BLaER1 treated with 17β-estradiol and CSF1 and Interleukin-3, amounts not matched to agents 10 nM and 100 nM (cell line): ENCODE measurements at regions not wholly inside any gene's neighbourhood (a gene's known extent, or its start where the extent isn't known, plus 50 kb on each side); places are given as distances from the start of the nearest gene placed in this dataset.
A peak's percentile ranks its signal among the peaks of the same experiment; 100 is the strongest.

Source experiments
- H3K27ac ChIP-seq, 11 experiments: shearing (Covaris generic); formaldehyde crosslinking; 2 replicates each; pipeline ENCODE4 v1.8.1; 2022
- H3K27me3 ChIP-seq, 11 experiments: shearing (Covaris generic); formaldehyde crosslinking; 2 replicates each; pipeline ENCODE4 v1.8.1; 2022
- H3K36me3 ChIP-seq, 11 experiments: shearing (Covaris generic); formaldehyde crosslinking; 2 replicates each; pipeline ENCODE4 v1.8.1; 2022
- H3K4me1 ChIP-seq, 10 experiments: shearing (Covaris generic); formaldehyde crosslinking; 2 replicates each; pipeline ENCODE4 v1.8.1; 2022
- H3K4me2 ChIP-seq, 11 experiments: shearing (Covaris generic); formaldehyde crosslinking; 2 replicates each; pipeline ENCODE4 v1.8.1; 2022
- H3K4me3 ChIP-seq, 10 experiments: shearing (Covaris generic); formaldehyde crosslinking; 2 replicates each; pipeline ENCODE4 v1.8.1; 2022
- H3K9ac ChIP-seq, 11 experiments: shearing (Covaris generic); formaldehyde crosslinking; 2 replicates each; pipeline ENCODE4 v1.8.1; 2022
- H3K9me3 ChIP-seq, 11 experiments: shearing (Covaris generic); formaldehyde crosslinking; replicated peaks in 1 of 11; 2 replicates each; pipeline ENCODE4 v1.8.1; 2022
- H4K20me1 ChIP-seq, 11 experiments: shearing (Covaris generic); formaldehyde crosslinking; 2 replicates each; pipeline ENCODE4 v1.8.1; 2022
- Cebpa-rat ChIP-seq, 11 experiments: shearing (Covaris generic); IDR thresholded peaks; 2 replicates each; pipeline ENCODE4 v1.8.1; 2022

DNA sequence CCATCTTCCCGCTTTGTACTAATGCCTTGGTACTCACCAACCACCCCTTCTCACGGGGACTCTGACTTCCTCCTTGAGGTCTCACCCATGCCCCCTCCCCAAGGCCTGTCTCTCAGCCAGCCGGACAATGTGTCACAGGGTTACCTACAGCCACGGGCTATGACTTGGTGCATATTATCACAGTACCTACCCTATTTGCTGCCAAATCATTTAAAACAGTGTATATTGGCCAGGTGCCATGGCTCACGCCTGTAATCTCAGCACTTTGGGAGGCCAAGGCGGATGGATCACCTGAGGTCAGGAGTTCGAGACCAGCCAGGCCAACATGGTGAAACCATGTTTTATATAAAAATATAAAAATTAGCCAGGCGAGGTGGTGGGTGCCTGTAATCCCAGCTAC, 93.4 kb upstream of the TBL1XR1 start:
- Histone ChIP-seq H3K4me3 (no peak overlapping the region), H3K27me3 (no peaks in the 10 kb centered on the region), H3K4me2 (peak overlapping the region in 5 of 11 experiments; percentile 51 to 75 (median 59); a peak in 10 of 22 replicates), H3K4me1 (peaks cover 0 to 49% (median 8%) of the 10 kb centered on the region in 10 experiments; a peak in 16 of 20 replicates), H3K9me3 (peaks cover 0 to 6% (median 0%) of the 10 kb centered on the region in 11 experiments; a peak in 3 of 22 replicates), H4K20me1 (no peaks in the 10 kb centered on the region), H3K36me3 (no peaks in the 10 kb centered on the region), H3K9ac (no peak overlapping the region), H3K27ac (peak overlapping the region in 3 of 11 experiments; percentile 23 to 52 (median 30); a peak in 4 of 22 replicates)
- TF ChIP-seq Cebpa-rat (IDR thresholded peaks at IDR 0.05) = no peak

DNA sequence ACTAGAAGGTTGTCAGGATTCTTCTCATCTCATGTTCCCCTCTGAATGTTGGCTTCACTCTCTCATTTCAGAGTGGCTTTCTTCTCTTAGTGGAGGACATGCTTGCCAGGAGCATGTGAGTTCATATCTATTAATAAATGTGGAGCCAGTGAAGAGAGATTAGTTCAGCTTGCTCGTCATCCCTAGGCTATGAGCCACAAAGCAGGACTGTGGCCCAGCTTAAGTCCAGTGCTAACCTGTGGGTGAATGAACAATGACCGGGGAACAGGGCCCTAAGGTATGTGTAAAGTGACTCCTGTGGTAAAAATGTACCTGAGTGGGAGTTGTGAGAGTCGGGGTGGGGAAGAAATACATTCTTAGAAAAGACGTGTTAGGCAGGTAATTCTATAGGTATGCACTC, 96.9 kb upstream of the TBL1XR1 start:
- Histone ChIP-seq H3K9ac (no peak overlapping the region), H3K4me2 (no peak overlapping the region), H3K4me3 (no peak overlapping the region), H3K9me3 (peaks cover 0 to 21% (median 8%) of the 10 kb centered on the region in 11 experiments; a peak in 11 of 22 replicates), H3K27ac (no peak overlapping the region), H4K20me1 (no peaks in the 10 kb centered on the region), H3K36me3 (no peaks in the 10 kb centered on the region), H3K4me1 (peaks cover 0 to 20% (median 8%) of the 10 kb centered on the region in 10 experiments; a peak in 16 of 20 replicates), H3K27me3 (no peaks in the 10 kb centered on the region)
- TF ChIP-seq Cebpa-rat (IDR thresholded peaks at IDR 0.05) = no peak

DNA sequence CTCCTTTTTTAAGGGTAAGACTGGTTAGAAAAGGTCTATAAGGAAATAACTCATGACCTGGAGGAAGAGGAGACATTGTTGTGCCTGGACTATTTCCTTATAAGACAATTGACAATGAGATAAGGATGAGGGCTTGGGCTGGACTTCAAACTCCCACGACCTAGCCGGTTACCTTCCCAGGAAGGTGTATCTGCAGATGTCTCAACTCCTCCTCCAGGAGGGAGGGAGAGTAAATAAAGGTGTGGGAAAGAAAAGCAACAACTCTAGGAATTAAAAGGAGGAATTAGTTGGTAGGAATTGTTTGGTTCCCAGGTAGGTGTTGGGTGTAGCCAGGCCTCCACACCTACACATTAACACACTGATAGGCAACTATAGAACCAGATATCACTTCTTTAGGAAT, 97.8 kb upstream of the TBL1XR1 start:
- Histone ChIP-seq H3K27ac (no peak overlapping the region), H3K9ac (no peak overlapping the region), H3K9me3 (peaks cover 0 to 21% (median 8%) of the 10 kb centered on the region in 11 experiments; a peak in 11 of 22 replicates), H3K36me3 (no peaks in the 10 kb centered on the region), H3K4me3 (no peak overlapping the region), H3K27me3 (no peaks in the 10 kb centered on the region), H3K4me2 (no peak overlapping the region), H4K20me1 (no peaks in the 10 kb centered on the region), H3K4me1 (peaks cover 5 to 20% (median 10%) of the 10 kb centered on the region in 10 experiments)
- TF ChIP-seq Cebpa-rat (IDR thresholded peaks at IDR 0.05) = no peak

DNA sequence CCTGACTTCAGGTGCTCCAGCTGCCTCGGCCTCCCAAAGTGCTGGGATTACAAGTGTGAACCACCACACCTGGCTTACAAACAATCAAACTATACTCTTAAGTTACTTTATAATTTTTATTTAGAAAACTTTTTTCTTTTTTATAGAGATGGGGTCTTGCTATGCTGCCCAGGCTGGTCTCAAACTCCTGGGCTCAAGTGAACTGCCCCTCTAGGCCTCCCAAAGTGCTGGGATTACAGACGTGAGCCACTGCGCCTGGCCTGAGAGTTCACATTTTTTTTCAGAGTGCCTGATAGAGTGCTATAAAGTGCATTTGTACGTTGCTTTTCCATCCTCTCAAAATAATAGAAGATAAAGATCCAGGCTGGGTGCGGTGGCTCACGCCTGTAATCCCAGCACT, 102.0 kb upstream of the TBL1XR1 start:
- peak overlapping the region in 3 of 11 experiments; percentile 52 to 84 (median 71); a peak in 5 of 22 replicates for H3K4me2 ChIP-seq
- H3K4me1 ChIP-seq = peaks cover 8 to 25% (median 12%) of the 10 kb centered on the region in 10 experiments; a peak in 19 of 20 replicates
- no peaks in the 10 kb centered on the region for H4K20me1 ChIP-seq
- no peak overlapping the region; a peak in 2 of 22 replicates for H3K9ac ChIP-seq
- no peak for TF ChIP-seq Cebpa-rat (IDR thresholded peaks at IDR 0.05)
- peaks cover 0 to 21% (median 8%) of the 10 kb centered on the region in 11 experiments; a peak in 11 of 22 replicates for H3K9me3 ChIP-seq
- H3K4me3 ChIP-seq = no peak overlapping the region
- H3K36me3 ChIP-seq = no peaks in the 10 kb centered on the region
- no peaks in the 10 kb centered on the region for H3K27me3 ChIP-seq
- H3K27ac ChIP-seq = peak overlapping the region in 1 of 11 experiments; percentile 53; a peak in 2 of 22 replicates

DNA sequence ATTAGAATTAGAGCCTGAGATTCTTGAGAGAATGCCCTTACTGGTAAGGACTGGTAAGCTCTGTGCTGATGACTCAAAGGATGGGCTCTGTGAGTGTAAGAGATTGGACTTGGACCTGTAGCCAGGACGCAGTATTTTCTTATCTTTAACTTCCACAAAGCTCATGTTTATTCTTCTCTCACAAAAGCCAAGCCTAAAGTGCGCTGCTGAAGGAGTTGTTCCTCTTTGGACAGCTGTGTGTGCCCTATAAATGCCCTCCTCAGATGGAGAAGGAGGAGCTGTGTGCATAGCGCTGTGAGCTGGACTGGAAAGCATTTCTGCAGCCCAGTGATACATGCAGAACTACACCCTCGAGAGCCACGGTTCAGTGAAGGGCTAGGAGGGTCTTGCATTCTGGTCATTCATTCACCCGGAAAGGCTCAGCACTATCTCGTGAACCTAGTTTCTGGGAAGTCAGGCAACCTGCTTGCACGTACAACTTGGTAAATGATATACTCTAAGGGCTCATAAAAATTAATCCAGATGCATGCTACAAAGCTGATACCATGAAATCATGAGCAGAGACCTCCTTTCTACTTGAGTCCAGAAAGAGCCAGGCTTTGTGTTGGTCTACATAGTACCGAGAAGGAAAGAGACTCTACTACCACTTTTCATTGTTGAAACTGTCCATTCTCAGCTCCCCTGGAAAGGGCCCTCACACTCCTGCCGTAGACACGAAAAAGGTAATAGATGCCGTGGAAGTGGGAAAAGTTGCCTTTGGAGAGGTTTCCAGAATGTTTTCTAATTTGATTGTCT, 103.0 kb upstream of the TBL1XR1 start:
- H3K36me3 ChIP-seq = no peaks in the 10 kb centered on the region
- H4K20me1 ChIP-seq = no peaks in the 10 kb centered on the region
- H3K4me3 ChIP-seq = peak overlapping the region in 1 of 10 experiments; percentile 19; a peak in 1 of 20 replicates
- peak overlapping the region in 5 of 11 experiments; percentile 20 to 53 (median 48); a peak in 7 of 22 replicates for H3K27ac ChIP-seq
- TF ChIP-seq Cebpa-rat (IDR thresholded peaks at IDR 0.05) = no peak
- H3K27me3 ChIP-seq = no peaks in the 10 kb centered on the region
- peak overlapping the region; percentile 2 to 84 (median 42); a peak in 19 of 22 replicates for H3K4me2 ChIP-seq
- H3K4me1 ChIP-seq = peaks cover 8 to 28% (median 12%) of the 10 kb centered on the region in 10 experiments; a peak in 19 of 20 replicates
- H3K9ac ChIP-seq = peak overlapping the region in 4 of 11 experiments; percentile 17 to 63 (median 24); a peak in 3 of 22 replicates
- H3K9me3 ChIP-seq = peaks cover 0 to 21% (median 8%) of the 10 kb centered on the region in 11 experiments; a peak in 11 of 22 replicates

DNA sequence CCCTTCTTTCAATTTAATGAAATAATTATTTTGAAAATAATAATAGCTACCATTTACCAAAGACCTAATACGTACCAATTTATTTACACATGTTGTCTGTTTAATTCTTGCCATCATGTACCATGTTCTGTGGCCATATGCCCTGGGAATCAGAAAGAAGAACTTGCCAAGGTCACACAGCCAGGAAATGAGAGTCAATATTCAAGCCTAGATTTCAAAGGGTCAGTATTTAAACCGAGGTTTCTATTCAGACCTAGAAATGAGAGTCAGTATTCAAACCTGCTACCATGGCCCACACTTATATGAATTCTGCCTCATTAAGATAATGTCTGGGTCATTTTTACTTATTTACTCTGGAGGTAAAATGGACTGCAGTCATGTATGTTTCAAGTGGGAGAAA, 103.6 kb upstream of the TBL1XR1 start:
- no peak for TF ChIP-seq Cebpa-rat (IDR thresholded peaks at IDR 0.05)
- no peak overlapping the region for H3K9ac ChIP-seq
- peak overlapping the region in 4 of 11 experiments; percentile 47 to 84 (median 62); a peak in 7 of 22 replicates for H3K4me2 ChIP-seq
- H4K20me1 ChIP-seq = no peaks in the 10 kb centered on the region
- H3K9me3 ChIP-seq = peaks cover 0 to 21% (median 8%) of the 10 kb centered on the region in 11 experiments; a peak in 11 of 22 replicates
- H3K4me1 ChIP-seq = peaks cover 8 to 32% (median 12%) of the 10 kb centered on the region in 10 experiments; a peak in 19 of 20 replicates
- H3K27ac ChIP-seq = no peak overlapping the region
- no peaks in the 10 kb centered on the region for H3K36me3 ChIP-seq
- no peaks in the 10 kb centered on the region for H3K27me3 ChIP-seq
- H3K4me3 ChIP-seq = no peak overlapping the region

DNA sequence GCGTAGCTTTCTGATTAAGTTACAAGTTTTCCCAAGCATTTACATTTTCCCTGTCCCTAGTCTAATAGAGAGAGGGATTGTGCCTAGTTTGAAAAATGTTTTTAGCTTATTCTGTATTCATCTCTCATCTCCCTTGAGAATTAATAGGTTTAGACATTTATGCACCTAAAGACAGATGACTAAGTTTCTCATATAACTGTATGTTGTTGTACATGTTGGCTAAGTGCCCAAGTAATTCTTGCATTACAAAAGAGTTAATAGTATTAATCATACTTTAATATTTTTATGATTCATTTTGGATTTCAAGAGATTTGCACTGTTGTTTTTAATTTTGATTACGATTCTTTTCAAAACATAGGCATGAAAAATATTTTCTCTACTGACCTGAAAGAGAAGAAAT, 109.0 kb upstream of the TBL1XR1 start:
- Histone ChIP-seq H4K20me1 (no peaks in the 10 kb centered on the region), H3K4me1 (peaks cover 0 to 17% (median 0%) of the 10 kb centered on the region in 10 experiments; a peak in 6 of 20 replicates), H3K4me3 (no peak overlapping the region), H3K4me2 (peak overlapping the region in 2 of 11 experiments; percentile 33 to 53; a peak in 3 of 22 replicates), H3K9ac (no peak overlapping the region), H3K27me3 (no peaks in the 10 kb centered on the region), H3K36me3 (no peaks in the 10 kb centered on the region), H3K9me3 (peaks cover 13 to 24% (median 19%) of the 10 kb centered on the region in 11 experiments), H3K27ac (no peak overlapping the region)
- no peak for TF ChIP-seq Cebpa-rat (IDR thresholded peaks at IDR 0.05)

DNA sequence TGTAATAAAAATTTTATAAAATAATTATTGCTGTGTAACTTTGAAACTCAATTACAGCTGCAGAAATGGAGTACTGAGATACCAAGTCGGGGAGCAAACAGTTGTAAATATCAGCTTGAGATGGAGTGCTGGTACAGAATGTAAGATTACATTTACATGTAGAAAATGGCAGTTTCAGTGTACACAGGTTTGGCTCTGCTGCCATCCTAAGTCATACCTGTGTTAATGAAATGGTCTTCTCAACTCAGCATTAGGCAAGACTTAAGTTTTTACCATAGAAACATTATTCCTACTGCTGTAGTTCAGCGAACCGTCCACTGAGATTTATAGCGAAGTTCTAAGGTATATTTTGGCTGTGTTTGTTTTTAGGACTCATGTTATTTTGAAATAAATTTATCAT, 110.1 kb upstream of the TBL1XR1 start:
- Histone ChIP-seq H3K4me1 (peaks cover 0 to 15% (median 0%) of the 10 kb centered on the region in 10 experiments; a peak in 3 of 20 replicates), H3K36me3 (peaks cover 0 to 4% (median 0%) of the 10 kb centered on the region in 11 experiments; a peak in 1 of 22 replicates), H3K9ac (no peak overlapping the region), H3K27ac (no peak overlapping the region), H3K27me3 (no peaks in the 10 kb centered on the region), H3K4me3 (no peak overlapping the region), H4K20me1 (no peaks in the 10 kb centered on the region), H3K9me3 (peaks cover 24 to 36% (median 31%) of the 10 kb centered on the region in 11 experiments), H3K4me2 (no peak overlapping the region)
- no peak for TF ChIP-seq Cebpa-rat (IDR thresholded peaks at IDR 0.05)

DNA sequence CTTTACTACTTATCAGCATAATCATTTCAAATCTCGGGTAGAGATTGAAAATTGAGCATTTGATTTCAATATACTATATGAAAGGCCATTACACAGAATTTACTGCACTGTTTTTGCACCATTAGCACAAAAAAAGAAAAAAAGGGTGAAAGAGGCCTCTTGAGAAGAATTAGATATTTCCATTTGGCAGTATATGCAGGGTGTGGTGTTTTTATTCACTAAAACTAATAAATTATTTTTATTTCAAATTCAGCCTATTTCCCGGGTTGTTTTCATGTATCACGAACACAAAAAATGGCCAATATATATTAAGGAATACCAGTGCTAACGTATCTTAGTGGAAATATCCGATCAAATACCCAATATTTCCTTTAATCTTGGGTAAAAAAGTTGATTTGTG, 110.5 kb upstream of the TBL1XR1 start:
- H3K4me2 ChIP-seq = no peak overlapping the region
- no peaks in the 10 kb centered on the region for H4K20me1 ChIP-seq
- no peak overlapping the region for H3K27ac ChIP-seq
- H3K9ac ChIP-seq = no peak overlapping the region
- H3K4me1 ChIP-seq = peaks cover 0 to 15% (median 0%) of the 10 kb centered on the region in 10 experiments; a peak in 3 of 20 replicates
- no peaks in the 10 kb centered on the region for H3K27me3 ChIP-seq
- peaks cover 27 to 40% (median 35%) of the 10 kb centered on the region in 11 experiments for H3K9me3 ChIP-seq
- peaks cover 0 to 7% (median 0%) of the 10 kb centered on the region in 11 experiments; a peak in 1 of 22 replicates for H3K36me3 ChIP-seq
- no peak overlapping the region for H3K4me3 ChIP-seq
- TF ChIP-seq Cebpa-rat (IDR thresholded peaks at IDR 0.05) = no peak
